SK-N-SH (cell line): ENCODE measurements at regions not wholly inside any gene's neighbourhood (a gene's known extent, or its start where the extent isn't known, plus 50 kb on each side); places are given as distances from the start of the nearest gene placed in this dataset.

Source experiments
- CTCF ChIA-PET: fragments of 300-600, 350-600 bp; formaldehyde crosslinking; extraction: SDS; loops from one replicate; lab custom pipeline; 2021; lab: Yijun Ruan, JAX
- POLR2A ChIA-PET: fragments of 350-600 bp; sonication (Branson Sonifier 250); formaldehyde crosslinking; extraction: SDS; loops from one replicate; lab custom pipeline; 2020; ENCODE audit warnings: antibody characterized with exemption, inconsistent platforms; lab: Yijun Ruan, JAX
- DNase-seq: peaks from one replicate; pipeline ENCODE4 v3.0.0; 2012
- H2AFZ ChIP-seq: fragments of 200-600 bp; sonication (generic); 2 replicates; pipeline ENCODE4 v1.8.1; 2016; ENCODE audit warnings: antibody characterized with exemption, mild to moderate bottlenecking, low read depth
- H3F3A ChIP-seq: fragments of 200-600 bp; sonication (generic); replicated peaks from 2 replicates; pipeline ENCODE3; 2016; ENCODE audit warnings: antibody characterized with exemption, mild to moderate bottlenecking; ENCODE audit not compliant: insufficient read depth
- H3K27ac ChIP-seq, 2 experiments: fragments of 200-500 bp in 1 of 2; fragments of 200-600 bp in 1 of 2; sonication (Bioruptor generic) in 1 of 2; sonication (generic), shearing (Covaris generic) in 1 of 2; 2 replicates each; pipeline versions ENCODE4 v1.5.1 to v1.6.1; 2014 to 2016; ENCODE audit warnings: low read depth in 2 of 2, inconsistent platforms in 1 of 2, low read length in 1 of 2, mild to moderate bottlenecking in 1 of 2, mixed read lengths in 1 of 2
- H3K27me3 ChIP-seq: fragments of 200-600 bp; sonication (generic), shearing (Covaris generic); 2 replicates; pipeline ENCODE4 v1.6.1; 2016; ENCODE audit warnings: mixed run types; ENCODE audit not compliant: insufficient read depth
- H3K36me3 ChIP-seq, 2 experiments: fragments of 200-500 bp in 1 of 2; fragments of 200-600 bp in 1 of 2; sonication (Bioruptor generic) in 1 of 2; sonication (generic) in 1 of 2; replicated peaks in 1 of 2; 2 replicates each; pipeline versions ENCODE3 to v1.5.1; 2014 to 2016; ENCODE audit warnings: low read length in 1 of 2, mild to moderate bottlenecking in 1 of 2; ENCODE audit not compliant: insufficient read depth in 2 of 2, control insufficient read depth in 1 of 2
- H3K4me1 ChIP-seq, 2 experiments: fragments of 200-500 bp in 1 of 2; fragments of 200-600 bp in 1 of 2; sonication (Bioruptor generic) in 1 of 2; sonication (generic), shearing (Covaris generic) in 1 of 2; 2 replicates each; pipeline versions ENCODE4 v1.5.1 to v1.6.1; 2014 to 2016; ENCODE audit warnings: low read depth in 1 of 2, low read length in 1 of 2, mixed run types in 1 of 2; ENCODE audit not compliant: insufficient read depth in 2 of 2, control insufficient read depth in 1 of 2
- H3K4me2 ChIP-seq: fragments of 200-600 bp; sonication (generic), shearing (Covaris generic); 2 replicates; pipeline ENCODE4 v1.6.1; 2017; ENCODE audit warnings: mixed run types
- H3K4me3 ChIP-seq, 2 experiments: fragments of 200-500 bp in 1 of 2; fragments of 200-600 bp in 1 of 2; sonication (Bioruptor generic) in 1 of 2; sonication (generic), shearing (Covaris generic) in 1 of 2; 2 replicates each; pipeline versions ENCODE4 v1.5.1 to v1.8.1; 2014 to 2016; ENCODE audit warnings: low read depth in 2 of 2, inconsistent platforms in 1 of 2, low read length in 1 of 2, mild to moderate bottlenecking in 1 of 2, mixed read lengths in 1 of 2, moderate library complexity in 1 of 2
- H3K79me2 ChIP-seq: fragments of 200-600 bp; sonication (generic); 2 replicates; pipeline ENCODE4 v1.8.1; 2017; ENCODE audit warnings: mild to moderate bottlenecking; ENCODE audit not compliant: insufficient read depth
- H3K9ac ChIP-seq: fragments of 200-600 bp; sonication (generic); 2 replicates; pipeline ENCODE4 v1.6.1; 2017; ENCODE audit warnings: mixed run types
- H3K9me2 ChIP-seq: fragments of 200-600 bp; sonication (generic); 2 replicates; pipeline ENCODE4 v1.6.1; 2017; ENCODE audit warnings: mixed run types
- H3K9me3 ChIP-seq: fragments of 200-600 bp; sonication (generic); 2 replicates; pipeline ENCODE4 v1.6.1; 2017; ENCODE audit warnings: mixed run types, mild to moderate bottlenecking, moderate library complexity
- H4K20me1 ChIP-seq: fragments of 200-600 bp; sonication (generic); 2 replicates; pipeline ENCODE4 v1.6.1; 2017; ENCODE audit warnings: mild to moderate bottlenecking, mixed run types; ENCODE audit not compliant: insufficient read depth
- CHD2 ChIP-seq: fragments of 150-350 bp; IDR thresholded peaks from 2 replicates; pipeline ENCODE4 v1.6.1; 2018; ENCODE audit warnings: low read length; ENCODE audit not compliant: partially characterized antibody
- ELF1 ChIP-seq: IDR thresholded peaks from 2 replicates; pipeline ENCODE4 v1.4.0; 2012
- EP300 ChIP-seq, 2 experiments: IDR thresholded peaks; 2 replicates each; pipeline versions ENCODE4 v1.4.0 to v1.6.1; 2012; ENCODE audit warnings: borderline replicate concordance in 1 of 2, low read depth in 1 of 2, low read length in 1 of 2
- FOSL2 ChIP-seq: IDR thresholded peaks from 2 replicates; pipeline ENCODE4 v1.4.0; 2012; ENCODE audit warnings: low read depth, mild to moderate bottlenecking, moderate library complexity, borderline replicate concordance
- FOXJ3 ChIP-seq: sonication (generic); formaldehyde crosslinking; IDR thresholded peaks from 2 replicates; pipeline ENCODE4 v1.5.1; 2020; ENCODE audit warnings: mild to moderate bottlenecking, missing genetic modification reagents
- GATA2 ChIP-seq: sonication (generic); formaldehyde crosslinking; IDR thresholded peaks from 2 replicates; pipeline ENCODE4 v1.5.0; 2020; ENCODE audit warnings: mild to moderate bottlenecking, missing genetic modification reagents
- JUND ChIP-seq: IDR thresholded peaks from 2 replicates; pipeline ENCODE4 v1.4.0; 2012
- MAX ChIP-seq: IDR thresholded peaks from 2 replicates; pipeline ENCODE4 v1.4.0; 2012; ENCODE audit warnings: low read depth
- NFIC ChIP-seq: IDR thresholded peaks from 2 replicates; pipeline ENCODE4 v1.4.0; 2012; ENCODE audit warnings: borderline replicate concordance
- POLR2AphosphoS5 ChIP-seq: IDR thresholded peaks from 2 replicates; pipeline ENCODE4 v1.6.1; 2012; ENCODE audit warnings: low read depth, low read length
- RFX5 ChIP-seq: IDR thresholded peaks from 2 replicates; pipeline ENCODE4 v1.6.1; 2012; ENCODE audit warnings: mild to moderate bottlenecking, improper control_type of control experiment, low read length
- SIN3A ChIP-seq: IDR thresholded peaks from 2 replicates; pipeline ENCODE4 v1.6.1; 2012; ENCODE audit warnings: low read depth, mild to moderate bottlenecking, low read length, moderate library complexity, borderline replicate concordance
- TCF12 ChIP-seq: IDR thresholded peaks from 2 replicates; pipeline ENCODE4 v1.4.0; 2012
- TEAD4 ChIP-seq: IDR thresholded peaks from 2 replicates; pipeline ENCODE4 v1.4.0; 2012; ENCODE audit warnings: mild to moderate bottlenecking, borderline replicate concordance; ENCODE audit not compliant: insufficient read depth
- ZBTB33 ChIP-seq: IDR thresholded peaks from 2 replicates; pipeline ENCODE4 v1.4.0; 2012; ENCODE audit warnings: low read depth, borderline replicate concordance
- WGBS: methylation state at CpG from one replicate; pipeline ENCODE4 v1.1.6; 2017; ENCODE audit warnings: low lambda C conversion rate; 5-methylcytosine and 5-hydroxymethylcytosine counted together
- TF ChIP-seq, protein P1 (sequence below): fragments of 200-600 bp; sonication (generic); IDR thresholded peaks from 2 replicates; pipeline ENCODE4 v1.6.1; 2017; ENCODE audit warnings: antibody characterized with exemption, mild to moderate bottlenecking, moderate library complexity
- TF ChIP-seq, protein P2 (sequence below): IDR thresholded peaks from 2 replicates; pipeline ENCODE4; 2012
- TF ChIP-seq, protein P3 (sequence below): fragments of 150-350 bp; IDR thresholded peaks from 2 replicates; pipeline ENCODE4 v1.6.1; 2017; ENCODE audit warnings: antibody characterized with exemption, low read length, low read depth, borderline replicate concordance

DNA sequence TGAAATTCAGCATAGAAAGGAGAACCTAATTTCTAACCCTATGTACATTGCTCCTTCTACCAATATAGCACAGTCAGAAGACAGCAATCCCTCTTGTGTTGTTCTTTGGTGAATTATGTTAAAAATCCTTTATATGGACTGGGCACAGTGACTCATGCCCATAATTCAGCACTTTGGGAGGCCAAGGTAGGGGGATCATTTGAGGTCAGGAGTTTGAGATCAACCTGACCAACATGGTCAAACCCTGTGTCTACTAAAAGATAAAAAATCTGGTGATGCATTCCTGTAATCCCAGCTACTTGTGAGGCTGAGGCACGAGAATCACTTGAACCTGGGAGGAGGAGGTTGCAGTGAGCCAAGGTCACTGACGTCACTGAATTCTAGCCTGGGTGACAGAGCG lies 195.6 kb downstream of the TMX3 start:
- ChIA-PET POLR2A (no interaction called here), CTCF (no interaction called here)
- TF ChIP-seq GATA2 (CRISPR knock-in tag) (no peak), TEAD4 (no peak), ZBTB33 (no peak), TCF12 (no peak), CHD2 (no peak), MAX (no peak), SIN3A (no peak), JUND (no peak), FOXJ3 (CRISPR knock-in tag) (no peak)
- TF ChIP-seq, protein P1, sequence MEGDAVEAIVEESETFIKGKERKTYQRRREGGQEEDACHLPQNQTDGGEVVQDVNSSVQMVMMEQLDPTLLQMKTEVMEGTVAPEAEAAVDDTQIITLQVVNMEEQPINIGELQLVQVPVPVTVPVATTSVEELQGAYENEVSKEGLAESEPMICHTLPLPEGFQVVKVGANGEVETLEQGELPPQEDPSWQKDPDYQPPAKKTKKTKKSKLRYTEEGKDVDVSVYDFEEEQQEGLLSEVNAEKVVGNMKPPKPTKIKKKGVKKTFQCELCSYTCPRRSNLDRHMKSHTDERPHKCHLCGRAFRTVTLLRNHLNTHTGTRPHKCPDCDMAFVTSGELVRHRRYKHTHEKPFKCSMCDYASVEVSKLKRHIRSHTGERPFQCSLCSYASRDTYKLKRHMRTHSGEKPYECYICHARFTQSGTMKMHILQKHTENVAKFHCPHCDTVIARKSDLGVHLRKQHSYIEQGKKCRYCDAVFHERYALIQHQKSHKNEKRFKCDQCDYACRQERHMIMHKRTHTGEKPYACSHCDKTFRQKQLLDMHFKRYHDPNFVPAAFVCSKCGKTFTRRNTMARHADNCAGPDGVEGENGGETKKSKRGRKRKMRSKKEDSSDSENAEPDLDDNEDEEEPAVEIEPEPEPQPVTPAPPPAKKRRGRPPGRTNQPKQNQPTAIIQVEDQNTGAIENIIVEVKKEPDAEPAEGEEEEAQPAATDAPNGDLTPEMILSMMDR: no peak
- TF ChIP-seq, protein P2, sequence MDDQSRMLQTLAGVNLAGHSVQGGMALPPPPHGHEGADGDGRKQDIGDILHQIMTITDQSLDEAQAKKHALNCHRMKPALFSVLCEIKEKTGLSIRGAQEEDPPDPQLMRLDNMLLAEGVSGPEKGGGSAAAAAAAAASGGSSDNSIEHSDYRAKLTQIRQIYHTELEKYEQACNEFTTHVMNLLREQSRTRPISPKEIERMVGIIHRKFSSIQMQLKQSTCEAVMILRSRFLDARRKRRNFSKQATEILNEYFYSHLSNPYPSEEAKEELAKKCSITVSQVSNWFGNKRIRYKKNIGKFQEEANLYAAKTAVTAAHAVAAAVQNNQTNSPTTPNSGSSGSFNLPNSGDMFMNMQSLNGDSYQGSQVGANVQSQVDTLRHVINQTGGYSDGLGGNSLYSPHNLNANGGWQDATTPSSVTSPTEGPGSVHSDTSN: no peak
- H3K4me2 ChIP-seq: no peak overlapping the region
- H3K9me2 ChIP-seq: no peaks in the 10 kb centered on the region; the same call in 1 of the 2 replicates
- H3K79me2 ChIP-seq: no peaks in the 10 kb centered on the region
- WGBS: 74% methylated on average over 3 of the region's 3 CpGs
- no peak overlapping the region for H3K4me3 ChIP-seq
- H3F3A ChIP-seq: no peaks in the 10 kb centered on the region
- no peak overlapping the region for H3K9ac ChIP-seq
- H3K9me3 ChIP-seq: no peaks in the 10 kb centered on the region
- H3K27ac ChIP-seq: no peak overlapping the region
- H3K27me3 ChIP-seq: no peaks in the 10 kb centered on the region
- no peak overlapping the region for H2AFZ ChIP-seq
- no peaks in the 10 kb centered on the region for H4K20me1 ChIP-seq
- H3K4me1 ChIP-seq: peaks cover 0 to 10% of the 10 kb centered on the region in 2 experiments; a peak in 2 of 4 replicates
- no peaks in the 10 kb centered on the region for H3K36me3 ChIP-seq
- DNase-seq: no peak

DNA sequence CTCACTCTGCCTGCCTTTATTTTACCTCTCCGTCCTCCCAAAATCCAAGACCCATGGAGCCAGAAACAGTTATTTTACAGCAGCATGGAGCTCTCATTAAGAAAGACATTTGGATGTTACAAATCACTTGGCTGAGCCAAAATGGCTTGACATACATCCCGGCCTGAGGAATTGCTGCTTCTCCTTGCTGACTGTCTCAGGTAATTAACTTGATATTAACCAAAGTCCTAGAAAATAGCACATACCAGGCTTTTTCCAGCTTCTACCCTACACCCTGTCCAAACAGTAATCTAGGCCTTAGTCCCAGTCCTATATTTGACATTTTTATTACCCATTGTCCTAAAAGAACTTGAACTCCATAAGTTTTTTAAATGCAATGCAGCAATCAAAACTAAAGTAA lies 205.0 kb downstream of the TMX3 start:
- 44% methylated on average over 2 of the region's 2 CpGs for whole genome bisulfite sequencing
- CTCF ChIA-PET: no interaction called here
- H3F3A ChIP-seq: no peaks in the 10 kb centered on the region
- TF ChIP-seq TEAD4 (peak; percentile 66; the same call in 1 of the 2 replicates), POLR2AphosphoS5 (peak; percentile 65; the same call in 1 of the 2 replicates), EP300 (IDR thresholded peaks at IDR 0.05; ENCODE audit: borderline replicate concordance in 1 of 2, low read depth in 1 of 2, low read length in 1 of 2) (peak; percentile 52 to 69; a peak in 3 of 4 replicates), TCF12 (peak; percentile 98), RFX5 (no peak), SIN3A (peak; percentile 54; the same call in 1 of the 2 replicates), NFIC (peak; percentile 75), ELF1 (no peak), FOSL2 (0 out of 2 replicates have a peak, but pooled peaks have one; percentile 9), JUND (peak; percentile 68)
- TF ChIP-seq, protein P2: peak; percentile 96
- TF ChIP-seq, protein P3, sequence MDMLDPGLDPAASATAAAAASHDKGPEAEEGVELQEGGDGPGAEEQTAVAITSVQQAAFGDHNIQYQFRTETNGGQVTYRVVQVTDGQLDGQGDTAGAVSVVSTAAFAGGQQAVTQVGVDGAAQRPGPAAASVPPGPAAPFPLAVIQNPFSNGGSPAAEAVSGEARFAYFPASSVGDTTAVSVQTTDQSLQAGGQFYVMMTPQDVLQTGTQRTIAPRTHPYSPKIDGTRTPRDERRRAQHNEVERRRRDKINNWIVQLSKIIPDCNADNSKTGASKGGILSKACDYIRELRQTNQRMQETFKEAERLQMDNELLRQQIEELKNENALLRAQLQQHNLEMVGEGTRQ: no peak

More for the DNA sequence above, 205.0 kb downstream of the TMX3 start:
- Histone ChIP-seq H2AFZ (peak overlapping the region; percentile 12; the same call in 1 of the 2 replicates), H3K9me3 (no peaks in the 10 kb centered on the region), H3K9ac (no peak overlapping the region), H3K27me3 (no peaks in the 10 kb centered on the region), H3K36me3 (no peaks in the 10 kb centered on the region), H4K20me1 (no peaks in the 10 kb centered on the region), H3K79me2 (no peaks in the 10 kb centered on the region), H3K4me1 (peaks cover 4% of the 10 kb centered on the region in 2 experiments; a peak in 3 of 4 replicates), H3K4me2 (no peak overlapping the region), H3K9me2 (0 out of 2 replicates have a peak, but pooled peaks cover 3% of the 10 kb centered on the region), H3K4me3 (no peak overlapping the region), H3K27ac (peak overlapping the region; percentile 2 to 16; a peak in 2 of 4 replicates)
- POLR2A ChIA-PET: no interaction called here
- DNase-seq: peak; percentile 12
